Memory B cell (primary cell): ENCODE measurements at regions not wholly inside any gene's neighbourhood (a gene's known extent, or its start where the extent isn't known, plus 50 kb on each side); places are given as distances from the start of the nearest gene placed in this dataset.
"Not testable (repeated sequence)": the region's sequence is repeated elsewhere in the genome, so short reads cannot be mapped to it uniquely, and the experiment has no call there.

Experiments
- ATAC-seq: fragments of 150-1000 bp; cut with Tn5 transposase; 2 replicates; pipeline ENCODE4 v1.10.0; 2021; ENCODE audit warnings: low read depth, mild to moderate bottlenecking, moderate library complexity
- DNase-seq, 2 donors: peaks; one replicate each; pipeline ENCODE4 v3.0.0; 2022; ENCODE audit warnings: low spot score in 2 of 2
- H3K27ac Mint-ChIP-seq: one replicate; pipeline ENCODE4 v1.8.0; 2022; ENCODE audit warnings: mild to moderate bottlenecking, moderate library complexity, mixed read lengths
- H3K27me3 Mint-ChIP-seq: one replicate; pipeline ENCODE4 v1.8.0; 2022; ENCODE audit warnings: mixed read lengths
- H3K36me3 Mint-ChIP-seq: one replicate; pipeline ENCODE4 v1.8.0; 2022; ENCODE audit warnings: mild to moderate bottlenecking, mixed read lengths
- H3K4me1 Mint-ChIP-seq: one replicate; pipeline ENCODE4 v1.8.0; 2022; ENCODE audit warnings: mixed read lengths
- H3K4me3 Mint-ChIP-seq: one replicate; pipeline ENCODE4 v1.8.0; 2022; ENCODE audit warnings: mild to moderate bottlenecking, moderate library complexity, mixed read lengths
- H3K9me3 Mint-ChIP-seq: one replicate; pipeline ENCODE4 v1.8.0; 2022; ENCODE audit warnings: mixed read lengths

DNA sequence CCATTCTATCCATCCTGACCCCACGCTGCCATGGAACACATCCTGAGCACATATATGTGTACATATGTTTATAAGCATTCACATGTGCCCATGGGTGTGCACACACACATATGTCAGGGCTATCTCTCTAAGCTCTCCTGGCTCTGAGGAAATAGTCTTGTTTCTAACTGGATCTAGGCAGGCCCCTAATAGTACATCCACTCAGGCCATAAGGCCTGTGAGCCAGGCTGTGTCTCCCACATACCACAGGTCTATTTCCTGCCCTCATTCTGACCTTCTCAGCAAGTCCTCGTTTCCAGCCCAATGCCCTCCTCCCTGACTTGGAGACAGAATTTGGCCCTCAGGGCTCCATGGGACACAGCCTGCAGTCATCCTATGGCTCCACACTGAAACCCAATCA is 284.8 kb upstream of the CTNNB1 start:
- no peaks in the 10 kb centered on the region for H3K4me1 Mint-ChIP-seq
- H3K4me3 Mint-ChIP-seq = no peak overlapping the region
- H3K36me3 Mint-ChIP-seq = peaks cover 2% of the 10 kb centered on the region
- DNase-seq (no peak), ATAC-seq (no peak)
- H3K27me3 Mint-ChIP-seq = peaks cover 5% of the 10 kb centered on the region
- peaks cover 2% of the 10 kb centered on the region for H3K9me3 Mint-ChIP-seq
- no peak overlapping the region for H3K27ac Mint-ChIP-seq

DNA sequence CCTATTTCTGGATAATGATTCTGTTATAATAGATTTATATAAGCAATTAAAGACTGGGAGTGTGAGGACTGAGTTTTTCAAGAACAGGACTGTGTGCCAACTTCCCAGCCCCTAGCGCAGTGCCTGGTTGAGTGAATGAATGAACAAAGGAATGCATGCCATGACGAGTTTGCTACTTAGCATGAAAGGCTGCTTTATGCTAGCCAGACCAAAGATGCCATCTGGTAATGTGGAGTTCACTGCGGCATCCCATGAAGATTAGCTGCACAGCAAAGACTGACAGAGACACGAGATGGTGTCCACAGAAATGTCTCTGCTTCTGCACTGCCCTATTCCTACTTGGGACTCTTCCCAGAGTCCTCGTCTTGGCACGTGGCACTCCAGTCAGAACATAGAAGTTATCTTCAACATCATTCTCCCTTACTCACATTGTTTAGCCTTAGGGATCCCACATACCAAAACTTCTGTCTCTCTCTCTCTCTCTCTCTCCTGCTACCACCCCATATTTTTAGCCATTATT is 283.9 kb upstream of the CTNNB1 start:
- H3K4me3 Mint-ChIP-seq = no peak overlapping the region
- DNase-seq (no peak), ATAC-seq (no peak)
- peaks cover 2% of the 10 kb centered on the region for H3K36me3 Mint-ChIP-seq
- no peaks in the 10 kb centered on the region for H3K4me1 Mint-ChIP-seq
- H3K27ac Mint-ChIP-seq = no peak overlapping the region
- H3K27me3 Mint-ChIP-seq = peaks cover 5% of the 10 kb centered on the region
- H3K9me3 Mint-ChIP-seq = peaks cover 2% of the 10 kb centered on the region

DNA sequence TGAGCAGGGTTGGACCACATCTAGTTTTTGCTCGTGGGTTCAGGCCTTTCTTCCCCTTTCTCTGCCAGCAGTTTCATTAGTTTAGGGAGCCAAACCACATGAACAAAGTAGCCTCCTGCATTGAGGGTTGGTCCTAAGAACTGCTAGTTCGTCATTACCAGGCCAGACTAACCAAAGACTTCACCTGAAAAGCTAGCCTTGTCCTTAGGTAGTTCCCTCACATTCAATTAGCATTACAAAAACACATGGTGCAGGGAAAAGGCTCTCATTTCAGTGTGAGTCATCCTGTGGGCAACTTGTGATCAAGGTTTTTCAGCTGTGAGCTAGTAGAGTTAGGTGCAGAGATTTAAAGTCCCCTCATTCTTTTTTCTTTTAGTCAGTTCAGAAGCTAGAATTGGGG is 279.3 kb upstream of the CTNNB1 start:
- H3K4me3 Mint-ChIP-seq = no peak overlapping the region

DNA sequence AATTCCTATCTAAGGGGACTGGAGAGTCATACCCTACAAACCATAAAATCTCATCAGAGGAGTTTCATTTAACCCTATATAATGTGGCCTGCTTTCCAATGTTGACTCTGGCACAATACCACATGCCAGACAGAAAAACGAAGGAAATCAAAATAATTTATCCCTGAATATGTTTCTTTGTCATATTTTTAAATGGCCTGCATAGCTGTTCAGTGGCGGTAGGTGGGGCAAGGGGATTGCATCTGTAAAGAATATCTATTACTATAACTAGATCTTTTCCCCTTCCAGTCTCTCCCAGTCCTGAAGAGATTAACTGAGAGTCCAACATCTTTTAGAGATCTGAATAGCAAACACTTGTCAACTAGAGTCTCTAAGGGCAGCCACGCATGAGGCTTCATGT is 278.1 kb upstream of the CTNNB1 start:
- Mint-ChIP-seq H3K36me3 (no peaks in the 10 kb centered on the region), H3K27me3 (no peaks in the 10 kb centered on the region), H3K4me3 (no peak overlapping the region), H3K27ac (no peak overlapping the region), H3K9me3 (no peaks in the 10 kb centered on the region), H3K4me1 (peaks cover 3% of the 10 kb centered on the region)
- ATAC-seq (no peak), DNase-seq (no peak)

More for the DNA sequence above, 279.3 kb upstream of the CTNNB1 start:
- Mint-ChIP-seq H3K36me3 (no peaks in the 10 kb centered on the region), H3K27me3 (no peaks in the 10 kb centered on the region), H3K27ac (no peak overlapping the region), H3K9me3 (peaks cover 2% of the 10 kb centered on the region), H3K4me1 (no peaks in the 10 kb centered on the region)
- DNase-seq = no peak
- peak; percentile 29 for ATAC-seq

DNA sequence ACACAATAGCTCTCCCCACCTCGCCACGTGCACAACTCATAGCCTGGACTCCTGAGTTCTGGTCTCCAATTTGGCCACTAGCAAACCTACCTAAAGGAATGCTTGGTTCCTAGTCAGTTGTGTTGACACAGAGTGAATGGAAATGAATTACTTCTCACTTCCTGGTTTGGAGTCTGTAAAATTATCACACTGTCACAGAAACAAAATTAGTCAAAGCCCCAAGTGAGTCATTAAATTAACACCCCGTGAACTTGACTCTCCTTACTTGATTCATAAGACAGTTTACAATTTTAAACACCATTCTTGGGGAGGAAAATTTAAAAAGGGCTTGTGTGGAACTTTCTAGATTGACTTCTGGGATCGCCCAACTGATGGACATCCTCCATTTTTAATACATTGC is 276.2 kb upstream of the CTNNB1 start:
- Mint-ChIP-seq H3K36me3 (no peaks in the 10 kb centered on the region), H3K9me3 (no peaks in the 10 kb centered on the region), H3K4me3 (no peak overlapping the region), H3K27ac (no peak overlapping the region), H3K4me1 (peaks cover 7% of the 10 kb centered on the region), H3K27me3 (peaks cover 1% of the 10 kb centered on the region)
- no peak for DNase-seq
- no peak for ATAC-seq

DNA sequence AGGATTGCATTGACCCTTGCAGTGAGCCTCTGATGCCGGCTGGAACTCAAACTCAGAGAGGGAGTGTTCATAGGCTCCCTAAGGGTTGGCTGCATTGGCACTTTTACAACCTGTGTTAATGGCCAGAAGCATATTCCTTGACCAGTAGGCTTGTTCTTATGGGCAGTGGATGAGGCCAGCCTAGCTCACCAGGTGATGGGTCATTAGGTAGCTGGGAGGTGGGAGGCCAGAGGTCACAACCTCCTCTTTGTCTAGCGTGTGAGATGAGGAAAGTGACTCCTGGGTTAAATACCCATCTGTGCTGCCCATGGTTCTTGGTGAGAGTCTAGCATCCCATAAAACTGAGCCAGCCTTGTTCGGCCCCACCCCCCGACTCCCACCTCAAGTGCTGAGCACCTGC is 275.7 kb upstream of the CTNNB1 start:
- Mint-ChIP-seq H3K27me3 (peaks cover 1% of the 10 kb centered on the region), H3K36me3 (no peaks in the 10 kb centered on the region), H3K27ac (no peak overlapping the region), H3K4me3 (no peak overlapping the region), H3K4me1 (peaks cover 7% of the 10 kb centered on the region), H3K9me3 (no peaks in the 10 kb centered on the region)
- DNase-seq (no peak), ATAC-seq (no peak)

DNA sequence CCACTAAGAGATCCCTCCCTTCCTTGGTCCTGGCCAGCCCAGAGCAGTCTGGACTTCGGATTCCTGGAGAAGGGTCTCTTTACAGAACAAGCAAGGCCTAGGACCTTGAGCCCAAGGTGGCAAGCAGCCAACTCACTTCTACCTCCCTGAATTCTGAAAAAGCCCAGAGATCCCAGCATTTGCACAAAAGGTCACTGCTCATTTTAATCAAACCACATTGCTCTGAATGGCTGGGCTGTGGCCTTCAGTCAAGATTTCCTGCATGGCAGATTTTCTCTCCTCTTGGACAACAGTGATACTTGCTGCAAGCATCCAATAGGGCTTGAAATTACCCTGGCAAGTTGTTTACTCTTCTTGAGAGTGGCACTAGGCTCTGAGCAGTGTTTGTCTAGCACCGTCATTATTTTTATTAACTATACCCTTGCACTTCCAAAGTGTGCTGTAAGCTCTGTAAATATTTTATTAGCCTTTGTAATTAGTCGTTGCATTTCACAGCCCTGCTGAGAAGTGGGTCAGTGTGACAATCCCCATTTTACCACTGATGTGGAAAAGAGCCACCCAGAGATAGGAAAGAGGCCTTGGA is 274.7 kb upstream of the CTNNB1 start:
- no peak for ATAC-seq
- H3K27me3 Mint-ChIP-seq = peaks cover 1% of the 10 kb centered on the region
- H3K27ac Mint-ChIP-seq = no peak overlapping the region
- no peaks in the 10 kb centered on the region for H3K9me3 Mint-ChIP-seq
- DNase-seq = no peak
- no peak overlapping the region for H3K4me3 Mint-ChIP-seq
- no peaks in the 10 kb centered on the region for H3K36me3 Mint-ChIP-seq
- peaks cover 7% of the 10 kb centered on the region for H3K4me1 Mint-ChIP-seq

DNA sequence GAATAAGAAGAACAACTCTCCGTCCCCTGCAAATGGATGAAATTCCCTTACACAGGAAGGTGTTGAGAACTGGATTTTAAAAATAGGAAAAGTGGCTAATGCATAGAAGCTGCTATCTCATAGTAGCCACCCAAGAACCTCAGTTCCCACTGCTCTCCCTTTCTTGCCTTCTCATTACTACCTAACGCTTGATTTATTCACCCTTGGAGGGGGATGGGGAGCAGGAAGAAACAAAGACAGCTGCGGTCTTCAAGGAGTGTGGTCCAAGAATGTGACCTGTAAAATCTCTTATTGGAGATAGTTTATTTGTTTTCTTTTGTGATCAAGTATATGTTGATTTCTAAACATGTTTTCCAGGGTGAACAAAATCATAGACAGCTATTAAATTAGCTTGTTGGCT is 274.1 kb upstream of the CTNNB1 start:
- H3K4me1 Mint-ChIP-seq = peaks cover 7% of the 10 kb centered on the region
- no peak for ATAC-seq

DNA sequence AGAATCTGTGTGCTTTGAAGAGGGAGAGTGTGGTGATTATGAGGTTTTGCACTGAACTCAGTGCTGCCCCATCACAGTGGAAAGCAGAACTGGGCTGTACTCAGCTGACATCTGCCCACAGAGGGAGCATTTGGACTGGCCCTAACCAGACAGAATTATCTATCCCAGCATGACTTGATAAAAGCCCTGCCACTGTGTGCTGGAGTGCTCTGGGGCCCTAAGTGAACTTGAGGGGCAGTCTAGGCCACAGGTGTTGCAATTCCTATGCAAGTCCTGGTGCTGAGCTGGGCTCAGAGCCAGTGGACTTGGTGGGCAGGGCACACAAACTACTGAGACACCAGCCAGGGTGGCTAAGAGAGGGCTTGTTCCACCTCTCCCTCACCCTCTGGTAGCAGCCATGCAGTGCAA is 269.2 kb upstream of the CTNNB1 start:
- ATAC-seq (peak; percentile 49), DNase-seq (no peak)
- Mint-ChIP-seq H3K4me1 (peaks cover 7% of the 10 kb centered on the region), H3K27ac (no peak overlapping the region), H3K36me3 (peaks cover 3% of the 10 kb centered on the region), H3K27me3 (peaks cover 1% of the 10 kb centered on the region), H3K4me3 (no peak overlapping the region), H3K9me3 (peaks cover 6% of the 10 kb centered on the region)

More for the DNA sequence above, 274.1 kb upstream of the CTNNB1 start:
- Mint-ChIP-seq H3K9me3 (no peaks in the 10 kb centered on the region), H3K27ac (no peak overlapping the region), H3K36me3 (no peaks in the 10 kb centered on the region), H3K4me3 (no peak overlapping the region), H3K27me3 (peaks cover 1% of the 10 kb centered on the region)
- no peak for DNase-seq

DNA sequence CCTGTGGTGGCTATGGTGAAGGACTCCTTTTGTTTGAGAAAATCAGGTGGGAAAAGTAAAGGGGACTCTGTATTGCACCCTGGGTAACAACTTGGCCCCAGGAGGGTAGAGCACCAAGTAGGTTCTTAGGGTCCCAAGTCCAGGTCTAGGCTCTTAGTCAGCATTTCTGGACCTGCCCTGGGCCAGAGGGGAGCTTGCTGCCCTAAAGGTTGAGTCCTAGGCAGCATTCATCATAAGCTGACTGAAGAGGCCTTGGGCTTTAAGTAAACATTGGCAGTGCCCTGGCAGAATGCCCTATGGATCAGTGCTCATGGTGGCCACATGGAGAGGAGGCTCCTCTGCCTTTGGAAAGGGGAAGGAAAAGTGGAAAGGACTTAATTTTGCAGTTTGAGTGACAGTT is 268.5 kb upstream of the CTNNB1 start:
- DNase-seq (no peak), ATAC-seq (no peak)
- H3K4me3 Mint-ChIP-seq = no peak overlapping the region
- peaks cover 1% of the 10 kb centered on the region for H3K27me3 Mint-ChIP-seq
- H3K36me3 Mint-ChIP-seq = peaks cover 3% of the 10 kb centered on the region
- H3K27ac Mint-ChIP-seq = no peak overlapping the region
- H3K9me3 Mint-ChIP-seq = peaks cover 6% of the 10 kb centered on the region
- H3K4me1 Mint-ChIP-seq = peaks cover 7% of the 10 kb centered on the region

DNA sequence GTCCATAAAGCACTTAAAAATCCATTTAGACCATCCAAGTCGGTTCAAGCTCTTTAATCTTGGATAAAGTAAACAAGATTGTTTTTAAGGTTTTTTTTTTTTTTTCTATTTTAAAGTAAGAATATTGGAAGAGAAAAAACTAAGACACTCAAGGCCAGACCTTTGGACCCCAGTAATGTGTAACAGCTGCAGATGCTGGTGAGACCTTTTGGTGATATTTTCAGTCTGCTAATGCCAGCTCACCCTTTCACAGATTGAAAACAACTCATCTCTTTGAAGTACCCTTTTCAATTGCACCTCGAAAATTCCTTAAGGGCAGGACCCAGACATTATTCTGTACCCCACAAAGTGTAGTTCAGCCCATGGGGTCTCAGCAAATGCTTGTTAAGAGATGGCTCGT is 260.7 kb upstream of the CTNNB1 start:
- no peaks in the 10 kb centered on the region for H3K27me3 Mint-ChIP-seq
- H3K27ac Mint-ChIP-seq = no peak overlapping the region
- DNase-seq (no peak), ATAC-seq (no peak)
- no peak overlapping the region for H3K4me3 Mint-ChIP-seq
- H3K4me1 Mint-ChIP-seq = no peaks in the 10 kb centered on the region
- no peaks in the 10 kb centered on the region for H3K36me3 Mint-ChIP-seq
- no peaks in the 10 kb centered on the region for H3K9me3 Mint-ChIP-seq

DNA sequence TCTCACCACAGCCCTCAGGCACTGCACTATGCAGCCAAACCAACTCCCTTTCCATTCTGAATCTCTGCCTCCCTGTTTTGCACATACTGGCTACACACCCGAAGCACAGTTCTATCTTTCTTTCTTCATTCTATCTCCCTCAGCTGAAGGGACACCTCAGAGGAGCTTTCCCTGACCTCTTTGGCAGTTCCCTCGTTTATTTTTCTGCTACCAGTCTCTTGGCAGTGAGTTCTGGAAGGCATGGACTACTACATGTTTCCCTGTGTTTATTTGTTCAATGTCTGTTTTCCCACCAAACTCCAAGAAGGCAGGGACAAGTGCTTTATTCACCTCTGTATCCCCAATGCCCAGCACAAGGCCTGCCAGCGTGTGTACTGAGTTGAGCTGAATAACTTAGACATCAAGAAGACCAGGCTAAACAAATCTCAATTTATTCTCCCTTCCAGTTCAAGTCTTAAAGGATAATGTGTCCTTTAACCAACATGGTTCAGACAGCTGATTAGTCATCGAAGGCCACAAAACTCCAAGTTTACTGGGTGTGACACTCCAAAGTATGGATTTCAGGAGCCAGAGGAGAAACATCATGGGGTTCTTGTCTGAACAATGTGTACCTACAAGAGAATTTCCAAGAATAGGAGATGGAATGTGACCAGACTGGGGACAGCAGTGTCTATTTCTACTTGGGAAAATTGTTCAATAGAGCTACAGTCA is 260.1 kb upstream of the CTNNB1 start:
- no peaks in the 10 kb centered on the region for H3K9me3 Mint-ChIP-seq
- H3K27me3 Mint-ChIP-seq = no peaks in the 10 kb centered on the region
- no peak overlapping the region for H3K4me3 Mint-ChIP-seq
- ATAC-seq = no peak
- H3K36me3 Mint-ChIP-seq = no peaks in the 10 kb centered on the region
- DNase-seq = no peak
- H3K4me1 Mint-ChIP-seq = no peaks in the 10 kb centered on the region
- H3K27ac Mint-ChIP-seq = no peak overlapping the region

DNA sequence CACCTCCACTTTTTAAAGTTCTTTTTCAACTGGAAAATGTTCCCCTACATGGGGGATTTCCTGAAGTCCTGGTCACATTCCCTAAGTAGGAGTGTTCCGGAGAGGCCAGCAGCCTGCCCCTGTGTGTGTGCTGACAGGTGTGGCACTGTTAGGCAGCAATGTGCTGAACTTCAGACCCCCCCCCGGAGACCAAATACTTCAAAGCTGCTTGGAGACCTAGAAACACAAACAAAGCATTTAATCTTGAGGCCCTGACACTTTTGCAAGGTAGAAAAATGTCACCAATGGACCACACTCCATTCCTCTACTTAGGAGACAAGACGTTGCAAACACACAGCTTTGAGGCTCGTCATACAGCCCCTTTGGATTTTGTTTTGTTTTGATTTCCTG is 259.6 kb upstream of the CTNNB1 start:
- no peaks in the 10 kb centered on the region for H3K4me1 Mint-ChIP-seq
- no peak overlapping the region for H3K27ac Mint-ChIP-seq
- no peaks in the 10 kb centered on the region for H3K9me3 Mint-ChIP-seq
- no peaks in the 10 kb centered on the region for H3K27me3 Mint-ChIP-seq
- no peaks in the 10 kb centered on the region for H3K36me3 Mint-ChIP-seq
- no peak for ATAC-seq
- DNase-seq = no peak
- H3K4me3 Mint-ChIP-seq = no peak overlapping the region

DNA sequence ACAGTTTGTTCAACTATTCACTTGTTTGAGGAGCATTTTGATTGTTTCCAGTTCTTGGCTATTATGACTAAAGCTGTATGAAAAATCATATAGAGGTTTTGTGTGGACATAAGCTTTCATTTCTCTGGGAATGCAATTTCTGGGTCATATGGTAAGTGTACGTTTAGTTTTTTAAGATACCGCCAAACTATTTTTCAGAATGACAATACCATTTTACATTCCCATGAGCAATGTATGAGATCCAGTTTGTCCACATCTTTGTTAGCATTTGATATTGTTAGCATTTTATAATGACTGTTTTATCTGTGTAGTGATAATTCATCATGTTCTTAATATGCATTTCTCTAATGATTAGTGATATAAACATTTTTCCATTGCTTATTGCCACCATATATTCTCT is 258.7 kb upstream of the CTNNB1 start:
- ATAC-seq (no peak), DNase-seq (no peak)
- H3K36me3 Mint-ChIP-seq = no peaks in the 10 kb centered on the region
- no peak overlapping the region for H3K4me3 Mint-ChIP-seq
- H3K4me1 Mint-ChIP-seq = no peaks in the 10 kb centered on the region
- H3K27me3 Mint-ChIP-seq = no peaks in the 10 kb centered on the region
- no peaks in the 10 kb centered on the region for H3K9me3 Mint-ChIP-seq
- no peak overlapping the region for H3K27ac Mint-ChIP-seq

DNA sequence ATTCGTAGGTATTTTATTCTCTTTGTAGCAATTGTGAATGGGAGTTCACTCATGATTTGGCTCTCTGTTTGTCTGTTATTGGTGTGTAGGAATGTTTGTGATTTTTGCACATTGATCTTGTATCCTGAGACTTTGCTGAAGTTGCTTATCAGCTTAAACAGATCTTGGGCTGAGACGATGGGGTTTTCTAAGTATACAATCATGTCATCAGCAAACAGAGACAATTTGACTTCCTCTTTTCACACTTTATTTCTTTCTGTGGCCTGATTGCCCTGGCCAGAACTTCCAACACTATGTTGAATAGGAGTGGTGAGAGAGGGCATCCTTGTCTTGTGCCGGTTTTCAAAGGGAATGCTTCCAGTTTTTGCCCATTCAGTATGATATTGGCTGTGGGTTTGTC is 252.3 kb upstream of the CTNNB1 start:
- not testable (repeated sequence) for H3K4me1 Mint-ChIP-seq, DNase-seq, H3K27ac Mint-ChIP-seq, H3K4me3 Mint-ChIP-seq, H3K9me3 Mint-ChIP-seq, H3K27me3 Mint-ChIP-seq, ATAC-seq, H3K36me3 Mint-ChIP-seq
